Adrenal gland (tissue), 9 donors: ENCODE measurements at regions not wholly inside any gene's neighbourhood (a gene's known extent, or its start where the extent isn't known, plus 50 kb on each side); places are given as distances from the start of the nearest gene placed in this dataset.
A peak's percentile ranks its signal among the peaks of the same experiment; 100 is the strongest.

Source experiments
- DNase-seq, 7 donors: peaks; one replicate each; pipeline ENCODE4 v3.0.0-alpha.2; 2019 to 2020
- H3K27ac ChIP-seq, 5 donors: fragments of 200-600 bp; sonication (generic) in 4 of 5; 1 replicate in 3 of 5; 2 replicates in 2 of 5; pipeline versions ENCODE4 v1.5.1 to v1.8.0; 2016 to 2020; ENCODE audit warnings: mild to moderate bottlenecking in 1 of 5
- H3K27me3 ChIP-seq: fragments of 200-600 bp; 2 replicates; pipeline ENCODE4 v1.8.0; 2021
- H3K36me3 ChIP-seq, 2 donors: fragments of 200-600 bp; replicated peaks in 1 of 2; 1 replicate in 1 of 2; 2 replicates in 1 of 2; pipeline versions ENCODE4 v1.5.1 to v1.8.0; 2018 to 2022
- H3K4me1 ChIP-seq, 2 donors: fragments of 200-600 bp; replicated peaks in 1 of 2; 1 replicate in 1 of 2; 2 replicates in 1 of 2; pipeline versions ENCODE4 v1.5.1 to v1.8.0; 2018 to 2021
- H3K4me3 ChIP-seq, 4 donors: fragments of 200-600 bp; sonication (generic) in 3 of 4; one replicate each; pipeline ENCODE4 v1.5.1; 2016 to 2018
- H3K9me3 ChIP-seq, 3 donors: fragments of 200-600 bp; sonication (generic) in 1 of 3; replicated peaks in 1 of 3; 1 replicate in 2 of 3; 2 replicates in 1 of 3; pipeline versions ENCODE4 v1.5.1 to v1.8.0; 2016 to 2021
- POLR2A ChIP-seq, 2 donors: fragments of 450-650 bp; IDR thresholded peaks; one replicate each; pipeline ENCODE4 v1.6.1; 2017; ENCODE audit warnings: antibody characterized with exemption in 2 of 2, mild to moderate bottlenecking in 2 of 2, moderate library complexity in 1 of 2
- WGBS, 4 donors: extraction: QIAGEN DNeasy Blood & Tissue Kit in 2 of 4; methylation state at CpG; one replicate each; pipeline versions ENCODE4 v1.1.5 to v1.1.7; 2013 to 2017; 5-methylcytosine and 5-hydroxymethylcytosine counted together
- intact Hi-C, 2 donors: fragments of 100-400 bp; cut with DNase I; formaldehyde crosslinking; loops; one replicate each; pipeline versions ENCODE4 v1.14.1 to v1.15.0; 2022 to 2023
- TF ChIP-seq, protein P1 (sequence below), 6 experiments: fragments of 450-650 bp in 4 of 6; fragments of 200-600 bp in 2 of 6; sonication (generic) in 1 of 6; IDR thresholded peaks; 1 replicate in 5 of 6; 2 replicates in 1 of 6; pipeline versions ENCODE4 v1.5.1 to v1.8.0; 2016 to 2021; ENCODE audit warnings: antibody characterized with exemption in 6 of 6, mild to moderate bottlenecking in 2 of 6, moderate library complexity in 1 of 6
- donor health status: healthy with polysubstance abuse.
- donor health status: Bipolar disorder and iron deficiency.
- donor health status: DM: yes; HTN: yes; CAD: no.
- donor health status: DM: no; HTN: no; CAD: no.
- donor health status: DM: no; HTN: no; CAD: no.

DNA sequence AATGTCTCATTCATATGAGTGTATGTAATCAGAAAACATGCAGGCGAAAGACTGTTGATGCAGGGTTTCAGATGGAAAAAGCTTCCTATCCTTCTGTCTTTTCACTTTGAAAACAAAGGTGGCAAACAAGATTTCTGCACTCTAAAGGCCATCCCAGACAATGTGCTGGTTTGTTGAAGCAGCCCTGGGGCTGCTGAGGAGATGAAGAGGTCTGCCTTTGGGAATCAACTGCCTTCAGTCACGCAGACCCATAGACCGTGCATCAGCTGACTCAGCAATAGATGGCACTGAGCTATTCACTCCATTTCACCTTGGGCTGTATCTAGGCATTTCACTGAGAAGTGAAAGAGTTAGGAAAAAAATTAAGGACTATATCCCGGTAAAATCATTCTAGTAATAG lies 60.5 kb upstream of the C5orf46 start:
- no peak overlapping the region for H3K4me3 ChIP-seq
- intact Hi-C loops = no loop called here
- H3K4me1 ChIP-seq = peaks cover 0 to 17% of the 10 kb centered on the region in 2 donors
- no peaks in the 10 kb centered on the region for H3K36me3 ChIP-seq
- H3K27ac ChIP-seq = no peak overlapping the region
- no peaks in the 10 kb centered on the region for H3K9me3 ChIP-seq
- no peak for DNase-seq
- 63 to 69% (median 65%) methylated on average over 4 of the region's 4 CpGs for WGBS, 4 donors
- no peak for TF ChIP-seq POLR2A (IDR thresholded peaks at IDR 0.05)
- TF ChIP-seq, protein P1, sequence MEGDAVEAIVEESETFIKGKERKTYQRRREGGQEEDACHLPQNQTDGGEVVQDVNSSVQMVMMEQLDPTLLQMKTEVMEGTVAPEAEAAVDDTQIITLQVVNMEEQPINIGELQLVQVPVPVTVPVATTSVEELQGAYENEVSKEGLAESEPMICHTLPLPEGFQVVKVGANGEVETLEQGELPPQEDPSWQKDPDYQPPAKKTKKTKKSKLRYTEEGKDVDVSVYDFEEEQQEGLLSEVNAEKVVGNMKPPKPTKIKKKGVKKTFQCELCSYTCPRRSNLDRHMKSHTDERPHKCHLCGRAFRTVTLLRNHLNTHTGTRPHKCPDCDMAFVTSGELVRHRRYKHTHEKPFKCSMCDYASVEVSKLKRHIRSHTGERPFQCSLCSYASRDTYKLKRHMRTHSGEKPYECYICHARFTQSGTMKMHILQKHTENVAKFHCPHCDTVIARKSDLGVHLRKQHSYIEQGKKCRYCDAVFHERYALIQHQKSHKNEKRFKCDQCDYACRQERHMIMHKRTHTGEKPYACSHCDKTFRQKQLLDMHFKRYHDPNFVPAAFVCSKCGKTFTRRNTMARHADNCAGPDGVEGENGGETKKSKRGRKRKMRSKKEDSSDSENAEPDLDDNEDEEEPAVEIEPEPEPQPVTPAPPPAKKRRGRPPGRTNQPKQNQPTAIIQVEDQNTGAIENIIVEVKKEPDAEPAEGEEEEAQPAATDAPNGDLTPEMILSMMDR (IDR thresholded peaks at IDR 0.05) = no peak
- peaks cover 4% of the 10 kb centered on the region for H3K27me3 ChIP-seq

DNA sequence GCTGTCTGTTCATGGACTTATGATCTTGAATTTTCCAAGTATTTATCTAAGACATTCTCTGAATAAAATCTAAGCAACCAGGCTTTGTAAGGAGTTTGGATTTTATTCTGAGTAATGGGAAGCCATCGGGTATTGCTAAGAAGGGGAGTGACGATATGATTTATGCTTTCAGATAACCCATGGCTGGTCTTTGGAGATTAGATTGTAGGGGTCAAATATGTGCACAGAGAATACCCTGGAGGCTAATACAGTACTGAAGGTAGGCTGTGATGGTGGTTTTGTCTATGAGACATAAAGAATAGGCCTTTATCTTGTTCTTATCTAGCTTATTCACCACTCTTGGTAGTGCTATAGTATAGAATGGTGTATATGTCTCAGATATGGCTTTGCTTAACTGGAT lies 60.0 kb upstream of the C5orf46 start:
- Histone ChIP-seq H3K9me3 (no peaks in the 10 kb centered on the region), H3K4me3 (no peak overlapping the region), H3K27ac (no peak overlapping the region), H3K36me3 (no peaks in the 10 kb centered on the region), H3K4me1 (peaks cover 0 to 17% of the 10 kb centered on the region in 2 donors), H3K27me3 (peaks cover 4% of the 10 kb centered on the region)
- WGBS, 4 donors = 31 to 45% (median 41%) methylated on average over 2 of the region's 2 CpGs
- intact Hi-C loops = no loop called here
- no peak for DNase-seq
- TF ChIP-seq, protein P1 (IDR thresholded peaks at IDR 0.05) = no peak
- TF ChIP-seq POLR2A (IDR thresholded peaks at IDR 0.05) = no peak

DNA sequence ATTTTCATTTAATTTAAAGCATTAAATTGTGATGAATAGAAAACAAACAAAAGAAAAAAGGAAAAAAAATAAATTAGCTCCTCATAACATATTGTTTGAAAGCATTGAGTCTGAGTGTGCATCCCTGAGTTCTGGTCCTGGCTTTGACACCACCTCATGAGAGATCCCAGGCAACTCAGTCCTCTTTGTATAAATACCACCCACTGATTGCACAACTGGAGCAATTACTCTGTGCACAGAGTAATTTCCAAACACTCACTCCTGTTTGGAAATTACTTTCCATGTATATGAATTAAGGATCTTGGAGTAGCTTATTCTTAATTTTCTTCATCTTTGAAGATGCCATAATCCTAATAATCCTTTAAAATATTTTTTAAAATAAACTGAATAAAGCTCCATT lies 59.4 kb upstream of the C5orf46 start:
- no peak for TF ChIP-seq POLR2A (IDR thresholded peaks at IDR 0.05)
- TF ChIP-seq, protein P1 (IDR thresholded peaks at IDR 0.05) = no peak
- no peak for DNase-seq
- Histone ChIP-seq H3K4me1 (peaks cover 0 to 17% of the 10 kb centered on the region in 2 donors), H3K27me3 (peaks cover 4% of the 10 kb centered on the region), H3K36me3 (no peaks in the 10 kb centered on the region), H3K27ac (no peak overlapping the region), H3K4me3 (no peak overlapping the region), H3K9me3 (no peaks in the 10 kb centered on the region)
- intact Hi-C loops = no loop called here

DNA sequence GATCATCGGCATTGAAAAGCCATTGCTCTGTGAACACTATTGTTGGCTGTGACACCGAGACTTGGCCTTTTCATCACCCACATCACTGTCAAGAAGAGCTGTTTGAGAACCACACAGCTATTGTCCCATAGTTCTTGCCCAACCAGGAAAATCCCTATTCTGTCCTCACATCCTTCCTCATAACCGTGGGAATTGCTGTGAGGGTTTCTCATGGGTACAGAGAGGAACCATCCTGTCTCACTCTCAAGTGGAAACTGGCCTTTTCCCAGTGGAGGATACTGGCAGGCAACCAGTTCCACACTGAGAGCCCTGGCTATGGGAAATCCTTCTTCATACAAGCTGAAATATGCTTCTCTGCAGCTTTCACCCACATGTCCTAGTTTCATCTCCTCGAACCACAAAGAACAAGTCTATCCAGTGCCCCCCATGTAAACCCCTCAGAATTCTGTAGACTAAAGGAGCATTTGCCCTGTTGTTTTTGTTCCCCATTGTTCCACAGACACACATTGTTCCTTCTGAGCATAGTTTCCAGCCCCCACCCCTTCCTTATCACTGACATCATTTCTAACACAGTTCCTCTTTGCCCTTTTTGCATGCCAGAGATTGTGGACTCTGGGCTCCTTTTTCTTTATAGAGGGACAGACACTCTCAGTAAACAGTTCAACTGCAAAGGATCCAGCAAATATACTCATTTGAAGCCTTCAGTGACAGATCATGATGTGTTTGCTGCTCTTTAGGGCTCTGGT lies 57.8 kb upstream of the C5orf46 start:
- no peaks in the 10 kb centered on the region for H3K36me3 ChIP-seq
- H3K9me3 ChIP-seq = no peaks in the 10 kb centered on the region
- intact Hi-C loops = no loop called here
- peak overlapping the region in 1 of 5 donors; percentile 20 for H3K27ac ChIP-seq
- H3K27me3 ChIP-seq = peaks cover 4% of the 10 kb centered on the region
- H3K4me3 ChIP-seq = no peak overlapping the region
- peaks cover 0 to 8% of the 10 kb centered on the region in 2 donors for H3K4me1 ChIP-seq
- peak in 3 of 7 donors; percentile 13 to 56 (median 16) for DNase-seq
- 57 to 76% (median 74%) methylated on average over 4 of the region's 4 CpGs for WGBS, 4 donors
- TF ChIP-seq, protein P1 (IDR thresholded peaks at IDR 0.05) = no peak
